Activated naive CD8-positive, alpha-beta T cell (primary cell): ENCODE measurements at regions not wholly inside any gene's neighbourhood (a gene's known extent, or its start where the extent isn't known, plus 50 kb on each side); places are given as distances from the start of the nearest gene placed in this dataset.
"Not testable (repeated sequence)": the region's sequence is repeated elsewhere in the genome, so short reads cannot be mapped to it uniquely, and the experiment has no call there.

ENCODE experiments used
- H3K27ac Mint-ChIP-seq: one replicate; pipeline ENCODE4 v1.8.0; 2021; ENCODE audit warnings: mixed read lengths
- H3K27me3 Mint-ChIP-seq: one replicate; pipeline ENCODE4 v1.8.0; 2021; ENCODE audit warnings: mixed read lengths
- H3K36me3 Mint-ChIP-seq: one replicate; pipeline ENCODE4 v1.8.0; 2021; ENCODE audit warnings: mixed read lengths
- H3K4me1 Mint-ChIP-seq: one replicate; pipeline ENCODE4 v1.8.0; 2021; ENCODE audit warnings: low read depth, mixed read lengths
- H3K4me3 Mint-ChIP-seq: one replicate; pipeline ENCODE4 v1.8.0; 2021; ENCODE audit warnings: mild to moderate bottlenecking, mixed read lengths
- H3K9me3 Mint-ChIP-seq: one replicate; pipeline ENCODE4 v1.8.0; 2021; ENCODE audit warnings: low read depth, mixed read lengths

- Mint-ChIP-seq H3K27ac (no peak overlapping the region), H3K4me3 (no peak overlapping the region), H3K36me3 (no peaks in the 10 kb centered on the region), H3K4me1 (peaks cover 9% of the 10 kb centered on the region), H3K9me3 (no peaks in the 10 kb centered on the region), H3K27me3 (peaks cover 1% of the 10 kb centered on the region)
Observed at GRCh38 chr1:204760757-204761156, 75.2 kb upstream of the LRRN2 start.

- peaks cover 2% of the 10 kb centered on the region for H3K27me3 Mint-ChIP-seq
- no peak overlapping the region for H3K27ac Mint-ChIP-seq
- H3K4me3 Mint-ChIP-seq = peak overlapping the region; percentile 5
Observed at GRCh38 chr1:204763773-204764427, 78.4 kb upstream of the LRRN2 start.

GRCh38 chr1:204769997-204770396 lies 84.5 kb upstream of the LRRN2 start:
- Mint-ChIP-seq H3K36me3 (no peaks in the 10 kb centered on the region), H3K27ac (no peak overlapping the region), H3K4me1 (no peaks in the 10 kb centered on the region), H3K4me3 (no peak overlapping the region), H3K9me3 (no peaks in the 10 kb centered on the region), H3K27me3 (peaks cover 11% of the 10 kb centered on the region)

More at GRCh38 chr1:204763773-204764427, 78.4 kb upstream of the LRRN2 start:
- no peaks in the 10 kb centered on the region for H3K9me3 Mint-ChIP-seq
- H3K36me3 Mint-ChIP-seq = no peaks in the 10 kb centered on the region
- peaks cover 9% of the 10 kb centered on the region for H3K4me1 Mint-ChIP-seq

GRCh38 chr1:204771358-204771757 lies 85.8 kb upstream of the LRRN2 start:
- H3K27ac Mint-ChIP-seq = no peak overlapping the region
- H3K36me3 Mint-ChIP-seq = no peaks in the 10 kb centered on the region
- H3K9me3 Mint-ChIP-seq = no peaks in the 10 kb centered on the region
- no peaks in the 10 kb centered on the region for H3K4me1 Mint-ChIP-seq
- peaks cover 14% of the 10 kb centered on the region for H3K27me3 Mint-ChIP-seq
- H3K4me3 Mint-ChIP-seq = no peak overlapping the region

- Mint-ChIP-seq H3K27ac (no peak overlapping the region), H3K4me3 (no peak overlapping the region), H3K9me3 (no peaks in the 10 kb centered on the region), H3K36me3 (no peaks in the 10 kb centered on the region), H3K27me3 (peaks cover 12% of the 10 kb centered on the region), H3K4me1 (no peaks in the 10 kb centered on the region)
Observed at GRCh38 chr1:204773246-204773645, 87.7 kb upstream of the LRRN2 start.

- Mint-ChIP-seq H3K36me3 (no peaks in the 10 kb centered on the region), H3K4me3 (no peak overlapping the region), H3K27ac (no peak overlapping the region), H3K4me1 (no peaks in the 10 kb centered on the region), H3K9me3 (no peaks in the 10 kb centered on the region), H3K27me3 (peaks cover 8% of the 10 kb centered on the region)
Observed at GRCh38 chr1:204775546-204775945, 90.0 kb upstream of the LRRN2 start.

- Mint-ChIP-seq H3K4me3 (no peak overlapping the region), H3K9me3 (no peaks in the 10 kb centered on the region), H3K36me3 (no peaks in the 10 kb centered on the region), H3K4me1 (no peaks in the 10 kb centered on the region), H3K27ac (no peak overlapping the region), H3K27me3 (peaks cover 13% of the 10 kb centered on the region)
Observed at GRCh38 chr1:204777591-204777990, 92.1 kb upstream of the LRRN2 start.

GRCh38 chr1:204780630-204781029 lies 90.0 kb upstream of the NFASC start:
- no peak overlapping the region for H3K27ac Mint-ChIP-seq
- H3K27me3 Mint-ChIP-seq = peaks cover 13% of the 10 kb centered on the region
- H3K9me3 Mint-ChIP-seq = no peaks in the 10 kb centered on the region
- no peaks in the 10 kb centered on the region for H3K36me3 Mint-ChIP-seq
- no peaks in the 10 kb centered on the region for H3K4me1 Mint-ChIP-seq
- H3K4me3 Mint-ChIP-seq = no peak overlapping the region

- H3K9me3 Mint-ChIP-seq = no peaks in the 10 kb centered on the region
- H3K4me3 Mint-ChIP-seq = no peak overlapping the region
- H3K36me3 Mint-ChIP-seq = no peaks in the 10 kb centered on the region
- no peak overlapping the region for H3K27ac Mint-ChIP-seq
- no peaks in the 10 kb centered on the region for H3K4me1 Mint-ChIP-seq
- peaks cover 16% of the 10 kb centered on the region for H3K27me3 Mint-ChIP-seq
Observed at GRCh38 chr1:204782118-204782700, 88.5 kb upstream of the NFASC start.

GRCh38 chr1:204785023-204785422 lies 85.6 kb upstream of the NFASC start:
- not testable (repeated sequence) for H3K4me3 Mint-ChIP-seq, H3K36me3 Mint-ChIP-seq, H3K27ac Mint-ChIP-seq, H3K9me3 Mint-ChIP-seq, H3K4me1 Mint-ChIP-seq
- peaks cover 23% of the 10 kb centered on the region for H3K27me3 Mint-ChIP-seq

- H3K27me3 Mint-ChIP-seq = peaks cover 26% of the 10 kb centered on the region
- no peak overlapping the region for H3K27ac Mint-ChIP-seq
- no peaks in the 10 kb centered on the region for H3K9me3 Mint-ChIP-seq
- H3K4me1 Mint-ChIP-seq = no peaks in the 10 kb centered on the region
- H3K4me3 Mint-ChIP-seq = no peak overlapping the region
- H3K36me3 Mint-ChIP-seq = peaks cover 2% of the 10 kb centered on the region
Observed at GRCh38 chr1:204788470-204788869, 82.2 kb upstream of the NFASC start.

- Mint-ChIP-seq H3K36me3 (peaks cover 2% of the 10 kb centered on the region), H3K4me1 (no peaks in the 10 kb centered on the region), H3K4me3 (no peak overlapping the region), H3K27me3 (peaks cover 18% of the 10 kb centered on the region), H3K9me3 (no peaks in the 10 kb centered on the region), H3K27ac (no peak overlapping the region)
Observed at GRCh38 chr1:204791453-204792353, 79.0 kb upstream of the NFASC start.

GRCh38 chr1:204792354-204792692 lies 78.3 kb upstream of the NFASC start:
- Mint-ChIP-seq H3K27me3 (peaks cover 18% of the 10 kb centered on the region), H3K9me3 (no peaks in the 10 kb centered on the region), H3K27ac (no peak overlapping the region), H3K36me3 (peaks cover 2% of the 10 kb centered on the region), H3K4me3 (no peak overlapping the region), H3K4me1 (no peaks in the 10 kb centered on the region)

- Mint-ChIP-seq H3K9me3 (no peaks in the 10 kb centered on the region), H3K36me3 (no peaks in the 10 kb centered on the region), H3K27me3 (peaks cover 14% of the 10 kb centered on the region), H3K4me1 (no peaks in the 10 kb centered on the region), H3K4me3 (no peak overlapping the region), H3K27ac (no peak overlapping the region)
Observed at GRCh38 chr1:204793259-204793914, 77.3 kb upstream of the NFASC start.

GRCh38 chr1:204796886-204797285 lies 73.8 kb upstream of the NFASC start:
- not testable (repeated sequence) for H3K4me3 Mint-ChIP-seq, H3K9me3 Mint-ChIP-seq, H3K4me1 Mint-ChIP-seq, H3K36me3 Mint-ChIP-seq, H3K27me3 Mint-ChIP-seq, H3K27ac Mint-ChIP-seq
